HG03457 (cell line): ENCODE measurements at regions not wholly inside any gene's neighbourhood (a gene's known extent, or its start where the extent isn't known, plus 50 kb on each side); places are given as distances from the start of the nearest gene placed in this dataset.

Experiments used
- ATAC-seq: cut with Tn5 transposase; IDR thresholded peaks from one replicate; pipeline ENCODE4 v1.9.1; 2021; ENCODE audit warnings: moderate number of reproducible peaks; ENCODE audit not compliant: unreplicated experiment

DNA sequence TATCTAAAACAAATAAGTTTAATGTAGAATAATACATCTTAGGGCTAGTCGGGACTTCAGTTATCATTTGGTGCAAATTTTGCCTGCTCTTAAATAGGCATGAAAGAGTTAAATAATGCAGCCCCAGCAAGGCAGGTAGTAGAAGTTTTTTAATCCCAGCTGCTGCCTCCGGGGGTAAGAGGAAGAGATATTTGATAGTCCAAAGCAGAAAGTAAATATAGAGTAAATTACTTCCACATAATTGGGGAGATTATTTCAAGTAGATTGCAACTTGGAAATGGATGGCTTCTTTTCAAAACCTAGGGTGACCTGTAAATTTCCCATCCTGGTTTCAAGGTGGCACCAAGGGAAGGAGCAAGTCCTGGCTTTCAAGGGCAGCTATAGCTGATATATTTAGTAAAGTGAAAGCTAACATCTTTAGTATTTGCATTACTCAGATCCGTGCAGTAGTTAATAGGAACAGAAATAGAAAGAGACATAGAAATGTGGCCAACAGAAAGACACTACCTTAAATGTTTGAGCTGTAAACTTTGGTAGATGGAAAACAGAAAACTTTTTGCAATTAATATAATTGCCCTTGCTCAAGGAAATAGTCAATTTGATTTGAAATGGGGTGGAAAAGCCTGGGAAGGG lies 109.1 kb downstream of the LMO4 start:
- ATAC-seq = no peak

DNA sequence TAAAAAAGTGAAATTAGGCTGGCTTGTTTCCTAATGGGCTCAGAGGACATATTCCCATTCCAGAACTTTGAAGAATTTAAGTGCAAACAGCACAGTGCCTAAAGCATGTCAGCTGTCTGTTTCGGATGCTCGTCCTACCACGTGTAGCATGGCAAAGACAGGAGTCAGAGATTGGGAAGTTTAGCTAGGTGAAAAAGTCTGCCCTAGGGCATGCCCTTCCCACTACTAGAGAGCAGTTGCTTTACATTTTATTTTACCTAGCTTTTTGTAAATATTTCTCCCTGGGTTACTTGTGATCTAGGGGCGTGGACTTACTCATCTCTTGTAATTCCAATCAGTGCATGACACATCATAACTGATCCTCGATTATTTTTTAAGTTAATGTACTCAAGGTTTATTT lies 111.1 kb downstream of the LMO4 start:
- no peak for ATAC-seq

DNA sequence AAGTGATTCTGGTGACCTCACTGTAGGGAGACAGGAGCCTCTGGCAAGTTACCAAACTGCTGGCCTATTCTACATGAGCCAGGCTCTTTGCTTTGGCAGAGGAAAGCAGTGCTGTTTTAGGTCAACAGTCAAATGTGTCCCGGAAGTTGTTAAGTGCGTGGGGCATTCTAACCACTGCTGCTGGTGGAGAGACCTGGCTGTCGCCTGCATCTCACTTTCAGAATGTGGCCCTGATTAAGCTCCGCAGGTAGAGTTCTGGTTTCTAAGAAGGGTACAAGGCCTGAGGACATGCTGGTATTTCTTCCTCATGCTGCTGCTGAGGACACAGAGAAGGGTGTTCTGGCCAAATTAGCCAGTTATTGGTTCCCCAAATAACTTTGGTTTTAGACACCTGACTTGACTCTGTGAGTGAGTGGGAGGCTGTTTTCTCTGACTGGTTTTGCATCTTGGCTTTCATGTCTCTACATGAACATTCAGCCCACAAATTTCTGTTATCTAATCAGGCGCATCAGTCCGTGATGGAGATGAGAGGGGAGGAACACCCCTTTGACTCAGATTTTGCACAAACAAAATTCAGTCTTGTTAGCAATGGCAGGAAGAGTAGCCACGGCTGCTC lies 120.8 kb downstream of the LMO4 start:
- ATAC-seq = peak; percentile 91

- ATAC-seq = no peak
Observed at GRCh38 chr1:87450136-87450535, 121.5 kb downstream of the LMO4 start.

DNA sequence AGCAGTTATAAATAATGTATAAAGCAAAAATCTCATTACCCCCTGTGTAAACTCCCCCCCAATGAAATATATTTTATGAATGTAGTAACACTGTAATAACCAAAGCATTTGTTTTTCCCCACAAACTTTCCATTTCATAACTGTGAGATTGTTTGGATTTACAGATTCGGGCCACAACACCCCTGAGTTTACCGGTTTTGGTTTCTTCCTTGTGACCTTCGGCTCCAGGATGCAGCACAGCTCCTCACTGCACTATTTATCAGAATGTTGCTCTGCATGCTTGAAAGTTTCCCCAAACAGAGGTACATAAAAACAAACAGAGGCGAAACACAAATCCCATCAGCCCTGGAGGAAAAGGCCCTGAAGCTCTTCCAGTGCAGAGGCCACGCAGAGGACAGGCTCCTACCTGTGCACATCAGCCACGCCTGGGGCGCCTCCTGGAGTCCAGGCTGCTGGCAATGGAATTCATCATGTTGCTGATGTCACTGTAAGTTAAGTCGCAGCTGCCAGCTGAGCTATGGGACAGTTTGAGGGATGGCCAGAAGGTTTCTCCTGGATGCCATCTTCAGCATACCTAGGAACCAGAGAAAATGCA lies 122.0 kb downstream of the LMO4 start:
- ATAC-seq = no peak

- no peak for ATAC-seq
Observed at GRCh38 chr1:87451229-87451920, 122.7 kb downstream of the LMO4 start.

GRCh38 chr1:87452648-87453047 lies 124.0 kb downstream of the LMO4 start:
- ATAC-seq = no peak

- ATAC-seq = no peak
Observed at GRCh38 chr1:87457408-87457807, 128.7 kb downstream of the LMO4 start.

GRCh38 chr1:87462894-87463293 lies 134.2 kb downstream of the LMO4 start:
- no peak for ATAC-seq

GRCh38 chr1:87464022-87464490 lies 135.4 kb downstream of the LMO4 start:
- ATAC-seq = no peak

- no peak for ATAC-seq
Observed at GRCh38 chr1:87466621-87467020, 137.9 kb downstream of the LMO4 start.

- ATAC-seq = no peak
Observed at GRCh38 chr1:87472716-87473115, 144.0 kb downstream of the LMO4 start.

DNA sequence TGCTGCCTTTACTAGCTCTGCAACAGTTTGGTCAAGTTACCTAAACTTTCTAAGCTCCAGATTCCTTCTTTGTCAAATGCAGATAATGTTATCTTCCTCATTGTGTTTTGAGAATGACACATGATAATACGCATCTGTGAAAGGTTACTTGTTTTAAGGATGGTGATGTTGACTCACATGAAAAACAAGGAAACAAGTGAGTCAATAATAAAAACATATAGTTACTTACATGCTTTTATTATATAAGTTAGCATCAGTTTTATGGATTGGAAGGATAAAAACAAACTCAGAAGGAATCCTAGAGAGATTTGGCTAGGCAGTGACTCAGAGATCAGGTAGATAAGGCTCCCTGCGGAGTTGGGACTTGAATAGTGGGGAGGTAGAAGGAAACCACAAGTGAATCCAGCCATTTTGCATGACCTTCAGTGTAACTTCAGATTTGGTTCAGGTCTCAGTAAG lies 144.6 kb downstream of the LMO4 start:
- no peak for ATAC-seq

DNA sequence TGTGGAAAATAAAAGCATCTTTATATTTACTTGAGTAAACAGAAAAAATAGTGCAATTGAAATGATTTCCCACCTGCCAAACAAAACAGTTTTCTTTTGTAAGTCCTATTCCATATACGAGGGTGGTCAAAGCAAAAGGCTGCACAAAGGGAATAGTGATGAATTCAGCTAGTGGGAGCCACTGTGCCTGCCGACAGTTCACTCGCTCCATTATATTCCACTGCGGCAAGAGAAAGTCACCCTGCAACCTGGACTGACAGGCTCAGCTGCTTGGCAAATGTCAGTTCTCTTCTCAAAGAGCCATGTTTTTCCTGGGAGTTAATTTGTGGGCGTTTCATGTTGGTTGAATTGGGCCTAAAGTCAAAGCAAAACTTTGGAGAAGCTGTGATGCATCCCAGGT lies 145.4 kb downstream of the LMO4 start:
- ATAC-seq = no peak

- no peak for ATAC-seq
Observed at GRCh38 chr1:87478231-87478630, 149.6 kb downstream of the LMO4 start.

DNA sequence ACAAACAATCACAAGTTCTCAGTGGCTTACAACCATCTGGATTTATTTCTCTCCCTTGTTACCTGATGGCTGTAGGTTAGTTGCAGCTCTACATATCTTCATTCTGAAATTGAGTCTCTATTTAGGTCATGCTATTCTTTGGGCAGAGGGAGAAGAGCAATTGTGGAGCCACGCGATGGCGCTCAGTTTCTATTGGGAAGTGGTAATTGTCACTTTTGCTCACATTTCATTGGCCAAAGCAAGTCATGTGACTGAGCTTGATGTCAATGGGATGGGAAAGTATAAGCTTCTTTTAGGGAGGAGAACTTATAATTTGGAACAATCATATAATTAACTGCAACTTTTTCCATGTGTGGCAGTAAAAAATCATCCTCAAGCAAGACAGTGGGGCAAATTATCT lies 166.5 kb downstream of the LMO4 start:
- no peak for ATAC-seq

DNA sequence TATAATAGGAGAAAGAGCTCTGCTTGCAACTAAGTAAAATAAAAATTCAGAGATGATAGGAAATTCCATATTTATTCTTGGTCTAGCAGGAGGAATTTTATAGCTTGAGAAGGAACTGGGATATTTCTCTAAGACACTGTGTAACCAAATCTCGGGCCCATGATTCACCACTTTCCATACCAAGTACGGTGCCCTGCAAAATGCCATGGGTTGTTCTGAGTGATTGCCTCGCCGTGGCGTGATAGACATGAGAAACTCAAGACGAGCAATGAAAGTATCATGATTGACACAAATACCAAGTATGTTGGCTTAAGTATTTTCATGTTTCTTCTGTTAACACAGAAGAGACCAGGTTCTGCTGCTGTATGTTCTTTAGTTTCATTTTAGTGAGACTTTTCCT lies 167.2 kb downstream of the LMO4 start:
- no peak for ATAC-seq

DNA sequence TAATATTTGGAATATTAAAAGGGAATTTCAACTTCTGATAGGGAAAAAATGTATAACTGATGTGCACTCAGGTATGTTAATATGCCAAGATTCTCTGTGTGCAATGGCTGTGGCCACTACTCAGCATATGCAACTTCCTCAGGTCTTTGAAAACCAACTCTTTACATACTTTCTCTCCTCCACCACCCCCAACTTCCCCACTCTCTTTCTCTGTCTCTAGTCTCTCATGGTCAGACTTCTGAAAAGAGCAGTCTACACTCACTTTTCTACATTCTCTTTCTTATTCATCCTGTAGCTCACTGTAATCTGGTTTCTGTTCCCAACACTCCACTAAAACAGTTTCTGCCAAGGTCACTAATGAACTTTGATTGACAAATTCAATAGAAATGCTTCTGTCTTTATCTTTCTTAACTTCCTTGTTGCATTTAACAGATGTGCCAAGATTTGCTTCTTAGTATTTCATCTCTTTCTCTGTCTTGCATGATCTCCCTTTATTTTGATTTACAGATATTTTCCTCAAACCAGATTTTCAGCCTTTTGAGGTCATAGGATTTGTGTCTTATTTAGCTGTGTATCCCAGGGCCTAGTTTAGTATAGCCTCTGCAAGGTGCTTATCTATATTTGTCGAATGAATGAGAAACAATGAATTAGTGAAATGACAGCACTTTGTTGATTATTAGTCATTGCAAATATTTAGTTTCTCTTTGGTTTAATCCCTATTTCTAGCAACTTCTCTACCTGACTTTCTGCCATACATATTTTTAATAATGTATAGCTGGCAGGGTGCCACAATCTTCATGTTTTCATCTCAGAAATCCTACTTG lies 168.9 kb downstream of the LMO4 start:
- no peak for ATAC-seq

- no peak for ATAC-seq
Observed at GRCh38 chr1:87501738-87502137, 173.1 kb downstream of the LMO4 start.

- ATAC-seq = no peak
Observed at GRCh38 chr1:87505391-87505983, 176.8 kb downstream of the LMO4 start.

- ATAC-seq = no peak
Observed at GRCh38 chr1:87506147-87506546, 177.5 kb downstream of the LMO4 start.
